PFSK-1 (cell line): ENCODE measurements at regions not wholly inside any gene's neighbourhood (a gene's known extent, or its start where the extent isn't known, plus 50 kb on each side); places are given as distances from the start of the nearest gene placed in this dataset.

Experiments
- FOXP2 ChIP-seq: optimal IDR thresholded peaks from 2 replicates; pipeline ENCODE3; 2011; ENCODE audit warnings: borderline replicate concordance, control low read depth, inconsistent platforms; ENCODE audit not compliant: insufficient read depth; ENCODE audit errors: extremely low read length, extremely low read depth
- POLR2AphosphoS5 ChIP-seq: IDR thresholded peaks from 2 replicates; pipeline ENCODE4 v1.6.1; 2012; ENCODE audit warnings: low read depth, mild to moderate bottlenecking, control low read depth, low read length, moderate library complexity
- REST ChIP-seq, 2 experiments: IDR thresholded peaks; 2 replicates each; pipeline versions ENCODE4 v1.6.1 to v1.8.0; 2011 to 2012; ENCODE audit warnings: low read depth in 2 of 2, low read length in 2 of 2, control low read depth in 1 of 2, inconsistent platforms in 1 of 2, mild to moderate bottlenecking in 1 of 2, moderate library complexity in 1 of 2; ENCODE audit not compliant: insufficient read depth in 1 of 2
- TAF1 ChIP-seq: IDR thresholded peaks from 2 replicates; pipeline ENCODE4 v1.6.1; 2012; ENCODE audit warnings: low read length, control low read depth, borderline replicate concordance; ENCODE audit not compliant: insufficient read depth

- TF ChIP-seq POLR2AphosphoS5 (no peak), TAF1 (no peak), REST (IDR thresholded peaks at IDR 0.05; ENCODE audit: insufficient read depth in 1 of 2, low read depth in 2 of 2, low read length in 2 of 2) (no peak), FOXP2 (no peak)
These were observed 259.2 kb downstream of the CBLN1 start for GRCh38 chr16:49022351-49022963.
